ENCODE measurements at regions not wholly inside any gene's neighbourhood (a gene's known extent, or its start where the extent isn't known, plus 50 kb on each side); places are given as distances from the start of the nearest gene placed in this dataset.

- TF ChIP-seq CTCF (IDR thresholded peaks at IDR 0.05), result no peak
- Histone ChIP-seq H3K9me3 (ENCODE audit: control insufficient read depth, low read length) (no peaks in the 10 kb centered on the region), H3K27me3 (ENCODE audit: control insufficient read depth, insufficient read depth, low read length) (no peaks in the 10 kb centered on the region)
Measured at GRCh38 chr3:40751666-40752065, 226.9 kb downstream of the ZNF621 start.

GRCh38 chr3:40752492-40752891, 227.7 kb downstream of the ZNF621 start:
- no peaks in the 10 kb centered on the region for H3K36me3 ChIP-seq (ENCODE audit: control insufficient read depth, insufficient read depth, low read length)
- no peaks in the 10 kb centered on the region for H3K9me3 ChIP-seq (ENCODE audit: control insufficient read depth, low read length)
- no peak overlapping the region for H3K4me3 ChIP-seq (ENCODE audit: low read depth, low read length)
- no peak for TF ChIP-seq CTCF (IDR thresholded peaks at IDR 0.05)
- no peak overlapping the region for H3K9ac ChIP-seq
- H3K79me2 ChIP-seq, result no peaks in the 10 kb centered on the region
- no peak overlapping the region for H3K4me2 ChIP-seq (ENCODE audit: low read length)
- no peaks in the 10 kb centered on the region for H3K27me3 ChIP-seq (ENCODE audit: control insufficient read depth, insufficient read depth, low read length)
- no peak overlapping the region for H2AFZ ChIP-seq
- H3K27ac ChIP-seq, result no peak overlapping the region
- no peaks in the 10 kb centered on the region for H3K4me1 ChIP-seq

More at GRCh38 chr3:40751666-40752065, 226.9 kb downstream of the ZNF621 start:
- Histone ChIP-seq H3K79me2 (no peaks in the 10 kb centered on the region), H2AFZ (no peak overlapping the region), H3K4me1 (no peaks in the 10 kb centered on the region), H3K36me3 (ENCODE audit: control insufficient read depth, insufficient read depth, low read length) (no peaks in the 10 kb centered on the region), H3K27ac (no peak overlapping the region), H3K9ac (no peak overlapping the region), H3K4me2 (ENCODE audit: low read length) (no peak overlapping the region), H3K4me3 (ENCODE audit: low read depth, low read length) (no peak overlapping the region)

GRCh38 chr3:40753291-40753770, 228.6 kb downstream of the ZNF621 start:
- Histone ChIP-seq H3K27ac (no peak overlapping the region), H3K9me3 (ENCODE audit: control insufficient read depth, low read length) (no peaks in the 10 kb centered on the region), H3K4me1 (no peaks in the 10 kb centered on the region), H2AFZ (no peak overlapping the region), H3K4me2 (ENCODE audit: low read length) (no peak overlapping the region), H3K9ac (no peak overlapping the region), H3K79me2 (no peaks in the 10 kb centered on the region), H3K4me3 (ENCODE audit: low read depth, low read length) (no peak overlapping the region), H3K27me3 (ENCODE audit: control insufficient read depth, insufficient read depth, low read length) (no peaks in the 10 kb centered on the region), H3K36me3 (ENCODE audit: control insufficient read depth, insufficient read depth, low read length) (no peaks in the 10 kb centered on the region)
- TF ChIP-seq CTCF (IDR thresholded peaks at IDR 0.05), result no peak

- Histone ChIP-seq H3K4me2 (ENCODE audit: low read length) (no peak overlapping the region), H2AFZ (no peak overlapping the region), H3K27me3 (ENCODE audit: control insufficient read depth, insufficient read depth, low read length) (no peaks in the 10 kb centered on the region), H3K79me2 (no peaks in the 10 kb centered on the region), H3K9me3 (ENCODE audit: control insufficient read depth, low read length) (no peaks in the 10 kb centered on the region), H3K4me1 (no peaks in the 10 kb centered on the region), H3K4me3 (ENCODE audit: low read depth, low read length) (no peak overlapping the region), H3K36me3 (ENCODE audit: control insufficient read depth, insufficient read depth, low read length) (no peaks in the 10 kb centered on the region), H3K27ac (no peak overlapping the region), H3K9ac (no peak overlapping the region)
- no peak for TF ChIP-seq CTCF (IDR thresholded peaks at IDR 0.05)
Measured at GRCh38 chr3:40753951-40754350, 229.2 kb downstream of the ZNF621 start.

GRCh38 chr3:40754994-40755393, 230.2 kb downstream of the ZNF621 start:
- H3K27ac ChIP-seq, result no peak overlapping the region
- no peak overlapping the region for H3K9ac ChIP-seq
- H3K4me2 ChIP-seq (ENCODE audit: low read length), result no peak overlapping the region
- no peaks in the 10 kb centered on the region for H3K9me3 ChIP-seq (ENCODE audit: control insufficient read depth, low read length)
- no peaks in the 10 kb centered on the region for H3K36me3 ChIP-seq (ENCODE audit: control insufficient read depth, insufficient read depth, low read length)
- H3K27me3 ChIP-seq (ENCODE audit: control insufficient read depth, insufficient read depth, low read length), result no peaks in the 10 kb centered on the region
- H2AFZ ChIP-seq, result no peak overlapping the region
- H3K4me3 ChIP-seq (ENCODE audit: low read depth, low read length), result no peak overlapping the region
- H3K79me2 ChIP-seq, result no peaks in the 10 kb centered on the region
- H3K4me1 ChIP-seq, result no peaks in the 10 kb centered on the region
- no peak for TF ChIP-seq CTCF (IDR thresholded peaks at IDR 0.05)
